ENCODE measurements at regions not wholly inside any gene's neighbourhood (a gene's known extent, or its start where the extent isn't known, plus 50 kb on each side); places are given as distances from the start of the nearest gene placed in this dataset.
"Not testable (repeated sequence)": the region's sequence is repeated elsewhere in the genome, so short reads cannot be mapped to it uniquely, and the experiment has no call there.

- no peak for DNase-seq (ENCODE audit: low spot score)
Observed at GRCh38 chr21:15278279-15278678, 213.5 kb upstream of the NRIP1 start.

GRCh38 chr21:15278851-15279250 lies 214.1 kb upstream of the NRIP1 start:
- DNase-seq (ENCODE audit: low spot score), result no peak

DNA sequence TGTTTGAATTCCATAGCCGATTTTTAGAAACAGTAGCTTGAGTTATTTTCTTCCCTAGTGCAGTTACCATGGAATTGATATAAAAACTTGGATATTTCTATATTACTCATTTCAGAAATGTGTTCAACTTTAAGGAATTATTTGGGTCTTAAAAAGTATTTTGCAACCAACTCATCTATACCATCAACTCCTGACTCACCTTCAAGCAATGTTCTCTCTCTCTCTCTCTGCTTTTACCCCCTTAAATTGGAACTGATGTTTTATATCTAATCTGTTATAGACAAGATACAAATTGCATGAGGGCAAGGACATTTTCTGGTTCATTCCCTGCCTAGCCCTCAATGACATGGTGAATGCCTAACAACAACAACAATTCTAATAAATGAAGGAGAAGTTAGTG lies 214.7 kb upstream of the NRIP1 start:
- no peak for DNase-seq (ENCODE audit: low spot score)

- DNase-seq (ENCODE audit: low spot score), result no peak
Observed at GRCh38 chr21:15281714-15282113, 216.9 kb upstream of the NRIP1 start.

- DNase-seq (ENCODE audit: low spot score), result no peak
Observed at GRCh38 chr21:15282665-15283064, 217.9 kb upstream of the NRIP1 start.

- DNase-seq (ENCODE audit: low spot score), result no peak
Observed at GRCh38 chr21:15283138-15283537, 218.3 kb upstream of the NRIP1 start.

DNA sequence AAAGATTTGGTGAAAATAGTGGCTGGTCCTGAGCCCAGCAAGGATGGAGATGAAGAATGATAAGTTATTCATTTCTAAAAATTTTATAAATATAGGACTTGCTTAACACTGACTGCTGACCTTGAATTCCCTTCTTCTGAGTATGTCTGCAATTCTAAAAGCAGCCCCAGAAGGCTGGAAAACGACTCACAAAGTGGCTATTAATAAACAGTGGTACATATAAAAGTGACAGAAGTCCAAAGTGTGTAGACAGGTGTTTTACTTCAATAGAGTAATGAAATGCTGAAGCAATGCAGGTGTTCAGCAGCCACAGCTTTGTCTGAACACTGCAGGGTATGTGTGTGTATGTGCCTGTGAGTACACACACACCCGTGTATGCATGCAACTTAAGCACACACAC lies 219.0 kb upstream of the NRIP1 start:
- no peak for DNase-seq (ENCODE audit: low spot score)

DNA sequence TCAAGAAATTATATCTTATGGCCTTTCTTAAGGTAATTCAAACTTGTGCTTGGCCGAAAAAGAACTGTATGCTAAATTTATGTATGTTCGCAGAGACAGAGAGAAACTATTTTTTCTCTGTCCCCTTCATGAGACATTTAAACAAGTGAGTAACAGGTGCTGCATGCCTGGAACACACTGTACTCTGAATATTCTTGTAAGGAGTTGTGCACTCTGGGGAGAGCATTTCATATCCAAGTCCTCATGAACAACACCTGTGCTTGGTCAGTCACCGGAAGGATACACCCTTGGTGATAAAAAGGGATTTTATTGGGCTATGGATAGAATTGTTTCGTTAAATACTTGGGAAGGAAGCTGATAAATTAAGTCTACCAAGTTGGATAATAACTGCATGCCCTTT lies 220.8 kb upstream of the NRIP1 start:
- no peak for DNase-seq (ENCODE audit: low spot score)

DNA sequence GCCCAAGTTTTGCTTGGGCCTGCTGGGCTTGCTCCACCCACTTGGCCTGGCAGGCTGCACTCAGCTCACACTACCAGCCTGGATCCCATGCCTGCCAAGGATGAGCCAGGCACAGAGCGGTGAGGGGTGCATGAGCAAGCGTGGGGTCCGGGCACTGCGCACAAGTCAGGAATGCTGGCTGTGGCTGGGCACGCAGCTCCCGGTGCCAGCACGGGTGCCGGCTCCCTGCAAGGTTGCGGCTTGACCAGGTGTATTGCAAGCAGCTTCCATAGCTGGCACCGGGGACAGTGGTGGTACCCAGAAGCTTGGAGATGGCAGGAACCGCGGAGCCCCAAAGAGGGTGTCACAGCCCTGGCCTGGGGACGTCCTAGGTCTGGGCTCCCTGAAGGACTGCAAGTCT lies 224.4 kb upstream of the NRIP1 start:
- DNase-seq (ENCODE audit: low spot score), result no peak

DNA sequence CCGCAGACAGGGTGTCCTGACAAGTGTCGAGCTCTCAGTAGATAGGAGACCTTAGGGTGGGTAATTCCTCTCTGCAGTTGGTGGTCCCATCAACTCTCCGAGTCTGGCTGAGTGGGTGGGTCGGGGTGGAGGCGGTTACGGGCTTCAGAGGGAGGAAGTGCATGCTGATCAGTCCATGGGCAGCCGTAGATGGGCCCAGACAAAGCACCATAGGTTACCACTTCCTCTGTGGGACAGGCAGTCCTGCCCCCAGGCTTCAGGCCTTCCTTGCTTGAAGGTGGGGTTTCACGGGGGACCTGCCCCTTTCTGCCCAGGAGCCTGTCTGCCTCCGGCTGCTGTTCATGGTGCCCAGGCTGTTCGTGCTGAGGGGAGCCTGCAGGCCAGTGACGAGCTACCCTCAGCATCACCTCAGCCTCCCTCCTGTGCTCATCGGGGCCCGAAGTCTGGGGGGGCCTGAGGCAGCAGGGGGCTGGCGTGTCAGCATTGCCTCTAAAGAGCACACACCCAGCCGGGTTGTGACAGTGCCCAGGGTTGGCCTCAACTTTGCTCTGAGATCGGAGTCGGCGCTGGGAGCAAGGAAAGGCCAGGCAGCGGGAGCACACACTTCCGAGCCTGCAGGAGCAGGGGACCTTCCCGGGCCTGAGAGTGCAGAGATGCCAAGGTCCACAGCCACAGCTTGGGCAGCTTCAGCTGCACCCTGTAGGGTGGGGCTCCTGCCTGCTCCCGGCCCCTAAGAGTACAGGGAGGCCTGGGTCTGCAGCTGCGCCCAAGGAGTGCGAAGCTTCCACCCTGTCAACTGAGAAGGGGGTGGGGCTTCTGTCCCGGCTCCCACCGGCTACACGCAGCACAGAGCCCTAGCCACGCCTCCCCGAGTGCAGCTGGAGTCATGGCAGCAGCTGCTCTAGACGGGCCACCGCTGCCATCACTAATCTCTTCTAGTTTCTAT lies 225.4 kb upstream of the NRIP1 start:
- peak; percentile 79 for DNase-seq (ENCODE audit: low spot score)

GRCh38 chr21:15291621-15292266 lies 226.9 kb upstream of the NRIP1 start:
- no peak for DNase-seq (ENCODE audit: low spot score)

GRCh38 chr21:15293240-15293639 lies 228.4 kb upstream of the NRIP1 start:
- DNase-seq (ENCODE audit: low spot score), result no peak

DNA sequence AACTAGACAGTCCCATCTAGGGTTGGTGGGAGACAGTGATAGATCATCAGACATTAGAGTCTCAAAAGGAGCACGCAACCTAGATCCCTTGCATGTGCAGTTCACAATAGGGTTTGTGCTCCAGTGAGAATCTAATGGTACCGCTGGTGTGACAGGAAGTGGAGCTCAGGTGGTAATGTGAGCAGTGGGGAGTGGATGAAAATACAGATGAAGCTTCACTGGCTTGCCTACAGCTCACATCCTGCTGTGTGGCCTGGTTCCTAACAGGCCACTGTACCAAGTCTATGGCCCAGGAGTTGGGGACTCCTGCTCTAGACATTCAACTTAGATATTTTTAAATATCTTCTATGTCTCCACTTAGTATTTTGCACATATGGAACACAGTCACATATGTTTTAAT lies 231.1 kb upstream of the NRIP1 start:
- no peak for DNase-seq (ENCODE audit: low spot score)

GRCh38 chr21:15297824-15298223 lies 233.0 kb upstream of the NRIP1 start:
- no peak for DNase-seq (ENCODE audit: low spot score)

GRCh38 chr21:15298306-15298705 lies 233.5 kb upstream of the NRIP1 start:
- DNase-seq (ENCODE audit: low spot score), result no peak

DNA sequence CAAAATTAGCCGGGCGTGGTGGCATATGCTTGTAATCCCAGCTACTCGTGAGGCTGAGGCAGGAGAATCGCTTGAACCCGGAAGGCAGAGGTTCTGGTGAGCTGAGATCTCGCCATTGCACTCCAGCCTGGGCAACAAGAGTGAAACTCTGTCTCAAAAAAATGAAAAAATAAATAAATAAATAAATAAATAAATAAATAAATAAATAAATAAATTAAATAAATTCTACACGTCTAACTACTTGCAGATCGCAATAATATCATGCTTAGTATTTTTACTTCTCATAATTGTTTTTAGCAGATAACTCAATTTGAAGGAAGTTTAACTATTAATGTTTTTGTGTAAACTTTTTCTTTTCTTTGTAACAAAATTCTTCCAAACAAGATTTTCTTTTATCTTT lies 234.0 kb upstream of the NRIP1 start:
- DNase-seq (ENCODE audit: low spot score), result not testable (repeated sequence)

- DNase-seq (ENCODE audit: low spot score), result no peak
Observed at GRCh38 chr21:15300131-15300530, 235.3 kb upstream of the NRIP1 start.

DNA sequence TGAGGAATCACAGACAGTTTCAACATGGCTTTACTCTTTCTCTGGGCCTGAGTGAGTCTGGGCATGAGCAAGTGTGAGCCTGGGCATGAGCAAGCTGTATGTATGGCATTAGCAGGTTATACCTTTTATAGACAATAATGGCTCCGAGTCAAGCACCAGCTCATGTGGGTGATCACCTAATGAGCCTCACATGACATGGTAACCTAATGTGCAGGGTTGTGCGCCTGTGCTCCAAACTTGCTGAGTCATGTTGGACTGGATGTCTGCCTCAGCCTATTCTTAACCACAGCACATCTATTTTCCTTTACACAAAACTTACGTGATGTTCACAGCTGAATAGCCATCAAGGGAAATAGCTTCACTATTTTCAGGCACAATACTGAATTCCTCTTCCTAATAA lies 236.2 kb upstream of the NRIP1 start:
- DNase-seq (ENCODE audit: low spot score), result no peak

GRCh38 chr21:15301736-15302135 lies 236.9 kb upstream of the NRIP1 start:
- no peak for DNase-seq (ENCODE audit: low spot score)

DNA sequence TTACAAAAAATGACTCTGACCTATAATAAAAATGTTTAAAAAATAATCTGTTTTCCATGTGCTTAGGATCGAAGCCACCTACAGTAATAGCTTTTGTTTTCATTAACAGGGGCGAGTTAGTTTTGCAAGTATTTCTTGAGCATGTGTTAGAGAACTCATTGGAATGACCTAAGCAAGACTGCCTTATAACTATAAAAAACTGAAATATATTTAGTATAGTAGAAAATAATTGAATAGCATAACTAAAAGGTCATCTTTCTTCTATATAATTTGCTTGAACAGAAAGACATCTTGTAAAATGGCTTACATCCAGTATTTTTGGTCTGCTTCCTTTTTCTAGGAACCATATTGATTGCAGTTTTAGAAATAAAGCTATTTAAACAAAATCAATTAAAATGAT lies 241.5 kb upstream of the NRIP1 start:
- DNase-seq (ENCODE audit: low spot score), result no peak

GRCh38 chr21:15308333-15308732 lies 243.5 kb upstream of the NRIP1 start:
- DNase-seq (ENCODE audit: low spot score), result no peak

GRCh38 chr21:15309022-15309590 lies 244.3 kb upstream of the NRIP1 start:
- no peak for DNase-seq (ENCODE audit: low spot score)

GRCh38 chr21:15309721-15310120 lies 244.9 kb upstream of the NRIP1 start:
- no peak for DNase-seq (ENCODE audit: low spot score)
